Calu3 (cell line): ENCODE measurements at regions not wholly inside any gene's neighbourhood (a gene's known extent, or its start where the extent isn't known, plus 50 kb on each side); places are given as distances from the start of the nearest gene placed in this dataset.
A peak's percentile ranks its signal among the peaks of the same experiment; 100 is the strongest.

Experiments
- BruUV-seq: library from RNA; stranded (reverse); fragments of 400-500 nt; replicated peaks from 2 replicates; lab custom pipeline; 2021; lab: Mats Ljungman, UMichigan
- CTCF ChIA-PET: fragments of 300-600 bp; sonication (Branson Sonifier 250); formaldehyde crosslinking; loops from one replicate; lab custom pipeline; 2022; ENCODE audit warnings: antibody characterized with exemption; lab: Charles Lee
- DNase-seq: peaks from one replicate; pipeline ENCODE4 v3.0.0; 2022
- H3K27ac Mint-ChIP-seq: one replicate; pipeline ENCODE4 v1.8.0; 2022; ENCODE audit warnings: mixed read lengths; ENCODE audit not compliant: unreplicated experiment
- H3K27me3 Mint-ChIP-seq: one replicate; pipeline ENCODE4 v1.8.0; 2022; ENCODE audit warnings: mixed read lengths; ENCODE audit not compliant: unreplicated experiment
- H3K36me3 Mint-ChIP-seq: one replicate; pipeline ENCODE4 v1.8.0; 2022; ENCODE audit warnings: mild to moderate bottlenecking, moderate library complexity, mixed read lengths; ENCODE audit not compliant: insufficient read depth, unreplicated experiment
- H3K4me1 Mint-ChIP-seq: one replicate; pipeline ENCODE4 v1.8.0; 2022; ENCODE audit warnings: mild to moderate bottlenecking, low read depth, mixed read lengths; ENCODE audit not compliant: unreplicated experiment
- H3K4me3 Mint-ChIP-seq: one replicate; pipeline ENCODE4 v1.8.0; 2022; ENCODE audit warnings: mild to moderate bottlenecking, low read depth, moderate library complexity, mixed read lengths; ENCODE audit not compliant: unreplicated experiment
- H3K9me3 Mint-ChIP-seq: one replicate; pipeline ENCODE4 v1.8.0; 2022; ENCODE audit warnings: low read depth, mixed read lengths; ENCODE audit not compliant: unreplicated experiment
- CTCF ChIP-seq: fragments of 200-600 bp; IDR thresholded peaks from one replicate; pipeline ENCODE4 v1.8.0; 2022; ENCODE audit warnings: antibody characterized with exemption; ENCODE audit not compliant: unreplicated experiment
- intact Hi-C: fragments of 100-400 bp; cut with micrococcal nuclease; formaldehyde crosslinking; loops from one replicate; pipeline ENCODE4 v1.10.0; 2022; ENCODE audit not compliant: unreplicated experiment

- H3K27ac Mint-ChIP-seq, result no peak overlapping the region
- peaks cover 47% of the 10 kb centered on the region for H3K4me1 Mint-ChIP-seq
- DNase-seq, result no peak
- no peaks in the 10 kb centered on the region for H3K27me3 Mint-ChIP-seq
- CTCF ChIA-PET, result no interaction called here
- H3K9me3 Mint-ChIP-seq, result peaks cover under 1% of the 10 kb centered on the region
- H3K36me3 Mint-ChIP-seq, result no peaks in the 10 kb centered on the region
- intact Hi-C loops, result loop anchor here (10.0 kb wide), 1 partner anchor 183 kb away; no protein-coding TSS in a partner anchor
- TF ChIP-seq CTCF, result no peak
- no peak overlapping the region for H3K4me3 Mint-ChIP-seq
- no TSS peak for BruUV-seq
These were observed 354.5 kb upstream of the BOD1L1 start for GRCh38 chr4:13982010-13982409.

- DNase-seq, result peak; percentile 31
- CTCF ChIA-PET, result no interaction called here
- Mint-ChIP-seq H3K4me3 (no peak overlapping the region), H3K27ac (peak overlapping the region; percentile 13), H3K9me3 (no peaks in the 10 kb centered on the region), H3K4me1 (peaks cover 54% of the 10 kb centered on the region), H3K27me3 (no peaks in the 10 kb centered on the region), H3K36me3 (no peaks in the 10 kb centered on the region)
- no peak for TF ChIP-seq CTCF
- BruUV-seq, result no TSS peak
- intact Hi-C loops, result loop anchor here (1.0 to 10.0 kb wide), 2 partner anchors 182 to 327 kb away; no protein-coding TSS in a partner anchor
These were observed 355.8 kb upstream of the BOD1L1 start for GRCh38 chr4:13983189-13983790.

- Mint-ChIP-seq H3K36me3 (no peaks in the 10 kb centered on the region), H3K27me3 (no peaks in the 10 kb centered on the region), H3K4me1 (peaks cover 63% of the 10 kb centered on the region), H3K4me3 (no peak overlapping the region), H3K27ac (no peak overlapping the region), H3K9me3 (no peaks in the 10 kb centered on the region)
- CTCF ChIA-PET, result interaction anchor here (0.7 kb wide), 1 partner anchor 85 kb away, joined by 3 read pairs; no protein-coding TSS in a partner anchor
- DNase-seq, result no peak
- BruUV-seq, result no TSS peak
- TF ChIP-seq CTCF, result no peak
- intact Hi-C loops, result loop anchor here (10.0 kb wide), 1 partner anchor 180 kb away; no protein-coding TSS in a partner anchor
These were observed 357.7 kb upstream of the BOD1L1 start for GRCh38 chr4:13984991-13985800.

GRCh38 chr4:13985837-13986236 is 358.3 kb upstream of the BOD1L1 start:
- Mint-ChIP-seq H3K4me1 (peaks cover 63% of the 10 kb centered on the region), H3K27me3 (no peaks in the 10 kb centered on the region), H3K27ac (no peak overlapping the region), H3K4me3 (no peak overlapping the region), H3K9me3 (no peaks in the 10 kb centered on the region), H3K36me3 (no peaks in the 10 kb centered on the region)
- BruUV-seq, result no TSS peak
- CTCF ChIA-PET, result no interaction called here
- no peak for DNase-seq
- TF ChIP-seq CTCF, result no peak
- intact Hi-C loops, result loop anchor here (10.0 kb wide), 1 partner anchor 179 kb away; no protein-coding TSS in a partner anchor
